ENCODE measurements at regions not wholly inside any gene's neighbourhood (a gene's known extent, or its start where the extent isn't known, plus 50 kb on each side); places are given as distances from the start of the nearest gene placed in this dataset.

- Histone ChIP-seq H3K36me3 (ENCODE audit: insufficient read depth, low read length) (no peaks in the 10 kb centered on the region), H3K27ac (ENCODE audit: low read depth, low read length, poor library complexity, severe bottlenecking) (no peak overlapping the region), H3K9me3 (ENCODE audit: low read length) (no peaks in the 10 kb centered on the region), H3K79me2 (ENCODE audit: insufficient read depth, low read depth, low read length) (no peaks in the 10 kb centered on the region), H2AFZ (ENCODE audit: low read length) (no peak overlapping the region), H3K4me3 (ENCODE audit: low read depth, low read length, poor library complexity, severe bottlenecking) (no peak overlapping the region), H4K20me1 (ENCODE audit: insufficient read depth, low read length) (no peaks in the 10 kb centered on the region), H3K4me1 (ENCODE audit: insufficient read depth, low read length, poor library complexity, severe bottlenecking) (no peaks in the 10 kb centered on the region), H3K4me2 (ENCODE audit: low read length) (no peak overlapping the region), H3K9me2 (ENCODE audit: insufficient read depth, low read length) (no peaks in the 10 kb centered on the region)
- no TSS peak for BruUV-seq (replicated peaks)
- ChIA-PET POLR2A (interaction anchor here (0.6 kb wide), 1 partner anchor 143 kb away, joined by 3 read pairs; no protein-coding TSS in a partner anchor), CTCF (ENCODE audit: unreplicated experiment) (no interaction called here)
- intact Hi-C loops (cut with micrococcal nuclease; ENCODE audit: unreplicated experiment), result no loop called here
- no peak for DNase-seq (ENCODE audit: low spot score)
- TF ChIP-seq EZH2phosphoT487 (IDR thresholded peaks at IDR 0.05; ENCODE audit: borderline replicate concordance, low read depth, low read length) (no peak), CTCF (conservative IDR thresholded peaks at IDR 0.05; ENCODE audit: low read length) (no peak)
Measured at GRCh38 chr5:175054243-175054642, 329.9 kb downstream of the MSX2 start.

DNA sequence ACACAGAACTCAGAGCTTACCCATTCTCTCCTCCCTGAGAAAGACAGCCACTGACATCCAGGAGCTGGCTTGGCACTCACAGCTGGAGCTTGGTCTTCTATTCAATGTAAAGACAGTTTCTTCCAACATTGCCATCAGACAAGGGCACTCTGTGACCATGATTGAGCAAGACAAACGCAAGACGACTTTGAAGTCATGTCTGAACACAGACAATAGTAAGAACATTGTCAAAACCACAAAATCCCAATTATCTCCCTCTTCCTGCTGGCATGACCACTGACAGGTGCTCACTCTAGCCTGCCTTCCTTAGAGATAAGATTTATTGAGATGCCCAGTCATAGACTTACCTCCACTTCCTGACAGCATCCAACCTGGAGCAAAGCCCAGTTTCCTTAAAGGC, 328.0 kb downstream of the MSX2 start:
- Histone ChIP-seq H3K9me2 (ENCODE audit: insufficient read depth, low read length) (no peaks in the 10 kb centered on the region), H2AFZ (ENCODE audit: low read length) (no peak overlapping the region), H3K4me1 (ENCODE audit: insufficient read depth, low read length, poor library complexity, severe bottlenecking) (no peaks in the 10 kb centered on the region), H3K4me2 (ENCODE audit: low read length) (no peak overlapping the region), H3K4me3 (ENCODE audit: low read depth, low read length, poor library complexity, severe bottlenecking) (no peak overlapping the region), H3K27ac (ENCODE audit: low read depth, low read length, poor library complexity, severe bottlenecking) (no peak overlapping the region), H4K20me1 (ENCODE audit: insufficient read depth, low read length) (no peaks in the 10 kb centered on the region), H3K36me3 (ENCODE audit: insufficient read depth, low read length) (no peaks in the 10 kb centered on the region), H3K9me3 (ENCODE audit: low read length) (no peaks in the 10 kb centered on the region), H3K79me2 (ENCODE audit: insufficient read depth, low read depth, low read length) (no peaks in the 10 kb centered on the region)
- ChIA-PET POLR2A (no interaction called here), CTCF (ENCODE audit: unreplicated experiment) (no interaction called here)
- intact Hi-C loops (cut with micrococcal nuclease; ENCODE audit: unreplicated experiment), result no loop called here
- no peak for DNase-seq (ENCODE audit: low spot score)
- TF ChIP-seq EZH2phosphoT487 (IDR thresholded peaks at IDR 0.05; ENCODE audit: borderline replicate concordance, low read depth, low read length) (no peak), CTCF (conservative IDR thresholded peaks at IDR 0.05; ENCODE audit: low read length) (no peak)
- BruUV-seq (replicated peaks), result no TSS peak

DNA sequence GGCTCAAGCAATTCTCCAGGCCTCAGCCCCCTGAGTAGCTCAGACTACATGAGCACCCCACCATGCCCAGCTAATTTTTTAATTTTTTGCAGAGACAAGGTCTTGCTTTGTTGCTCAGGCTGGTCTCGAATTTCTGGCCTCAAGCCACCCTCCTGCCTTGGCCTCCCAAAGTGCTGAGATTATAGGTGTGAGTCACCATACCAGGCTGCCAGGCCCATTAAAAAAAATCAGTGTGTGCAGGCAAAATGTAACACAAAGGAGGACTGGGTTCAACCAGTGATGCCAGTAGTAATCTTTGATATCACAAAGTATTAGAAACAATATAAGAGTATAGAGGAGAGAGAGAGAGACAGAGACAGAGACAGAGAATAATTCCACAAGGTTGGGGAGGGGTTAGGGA, 322.7 kb downstream of the MSX2 start:
- no peak overlapping the region for H3K27ac ChIP-seq (ENCODE audit: low read depth, low read length, poor library complexity, severe bottlenecking)
- no peak for TF ChIP-seq CTCF (conservative IDR thresholded peaks at IDR 0.05; ENCODE audit: low read length)
- TF ChIP-seq EZH2phosphoT487 (IDR thresholded peaks at IDR 0.05; ENCODE audit: borderline replicate concordance, low read depth, low read length), result no peak
- BruUV-seq (replicated peaks), result no TSS peak
- no peaks in the 10 kb centered on the region for H4K20me1 ChIP-seq (ENCODE audit: insufficient read depth, low read length)
- no peaks in the 10 kb centered on the region for H3K36me3 ChIP-seq (ENCODE audit: insufficient read depth, low read length)
- H3K9me2 ChIP-seq (ENCODE audit: insufficient read depth, low read length), result no peaks in the 10 kb centered on the region
- H3K4me1 ChIP-seq (ENCODE audit: insufficient read depth, low read length, poor library complexity, severe bottlenecking), result no peaks in the 10 kb centered on the region
- H3K9me3 ChIP-seq (ENCODE audit: low read length), result no peaks in the 10 kb centered on the region
- intact Hi-C loops (cut with micrococcal nuclease; ENCODE audit: unreplicated experiment), result no loop called here
- ChIA-PET CTCF (ENCODE audit: unreplicated experiment) (no interaction called here), POLR2A (no interaction called here)
- no peaks in the 10 kb centered on the region for H3K79me2 ChIP-seq (ENCODE audit: insufficient read depth, low read depth, low read length)
- no peak overlapping the region for H3K4me3 ChIP-seq (ENCODE audit: low read depth, low read length, poor library complexity, severe bottlenecking)
- H3K4me2 ChIP-seq (ENCODE audit: low read length), result no peak overlapping the region
- H2AFZ ChIP-seq (ENCODE audit: low read length), result no peak overlapping the region
- no peak for DNase-seq (ENCODE audit: low spot score)
